Ishikawa (cell line): ENCODE measurements at regions not wholly inside any gene's neighbourhood (a gene's known extent, or its start where the extent isn't known, plus 50 kb on each side); places are given as distances from the start of the nearest gene placed in this dataset.

Experiments used
- CEBPB ChIP-seq: IDR thresholded peaks from 2 replicates; pipeline ENCODE4 v1.6.1; 2012
- CREB1 ChIP-seq: IDR thresholded peaks from 2 replicates; pipeline ENCODE4 v1.6.1; 2012; ENCODE audit warnings: low read depth
- EGR1 ChIP-seq: IDR thresholded peaks from 2 replicates; pipeline ENCODE4 v1.6.1; 2012
- EP300 ChIP-seq: IDR thresholded peaks from 2 replicates; pipeline ENCODE4 v1.6.1; 2012; ENCODE audit warnings: borderline replicate concordance
- FOXM1 ChIP-seq: IDR thresholded peaks from 2 replicates; pipeline ENCODE4 v1.6.1; 2012; ENCODE audit warnings: low read depth, borderline replicate concordance
- MAX ChIP-seq: IDR thresholded peaks from 2 replicates; pipeline ENCODE4 v1.6.1; 2012
- NFIC ChIP-seq: IDR thresholded peaks from 2 replicates; pipeline ENCODE4 v1.6.1; 2012
- RAD21 ChIP-seq: IDR thresholded peaks from 2 replicates; pipeline ENCODE4 v1.6.1; 2012; ENCODE audit warnings: low read depth
- REST ChIP-seq: IDR thresholded peaks from 2 replicates; pipeline ENCODE4 v1.6.1; 2012; ENCODE audit warnings: low read depth, mild to moderate bottlenecking
- TAF1 ChIP-seq: IDR thresholded peaks from 2 replicates; pipeline ENCODE4 v1.6.1; 2012; ENCODE audit warnings: low read depth, mild to moderate bottlenecking
- TCF12 ChIP-seq: IDR thresholded peaks from 2 replicates; pipeline ENCODE4 v1.6.1; 2012; ENCODE audit warnings: low read depth
- TEAD4 ChIP-seq: IDR thresholded peaks from 2 replicates; pipeline ENCODE4 v1.6.1; 2012
- USF1 ChIP-seq: IDR thresholded peaks from 2 replicates; pipeline ENCODE4 v1.6.1; 2012
- YY1 ChIP-seq: IDR thresholded peaks from 2 replicates; pipeline ENCODE4 v1.6.1; 2012; ENCODE audit warnings: low read depth
- ZBTB7A ChIP-seq: IDR thresholded peaks from 2 replicates; pipeline ENCODE4 v1.6.1; 2012; ENCODE audit warnings: low read depth

- no peak for TF ChIP-seq CEBPB
- TF ChIP-seq TCF12 = no peak
These were observed 90.7 kb upstream of the PTCH1 start for GRCh38 chr9:95607507-95607906.

- TF ChIP-seq EP300 (no peak), EGR1 (no peak), ZBTB7A (no peak), CEBPB (no peak), FOXM1 (no peak), NFIC (no peak), USF1 (no peak)
These were observed 89.9 kb upstream of the PTCH1 start for GRCh38 chr9:95606489-95607350.

DNA sequence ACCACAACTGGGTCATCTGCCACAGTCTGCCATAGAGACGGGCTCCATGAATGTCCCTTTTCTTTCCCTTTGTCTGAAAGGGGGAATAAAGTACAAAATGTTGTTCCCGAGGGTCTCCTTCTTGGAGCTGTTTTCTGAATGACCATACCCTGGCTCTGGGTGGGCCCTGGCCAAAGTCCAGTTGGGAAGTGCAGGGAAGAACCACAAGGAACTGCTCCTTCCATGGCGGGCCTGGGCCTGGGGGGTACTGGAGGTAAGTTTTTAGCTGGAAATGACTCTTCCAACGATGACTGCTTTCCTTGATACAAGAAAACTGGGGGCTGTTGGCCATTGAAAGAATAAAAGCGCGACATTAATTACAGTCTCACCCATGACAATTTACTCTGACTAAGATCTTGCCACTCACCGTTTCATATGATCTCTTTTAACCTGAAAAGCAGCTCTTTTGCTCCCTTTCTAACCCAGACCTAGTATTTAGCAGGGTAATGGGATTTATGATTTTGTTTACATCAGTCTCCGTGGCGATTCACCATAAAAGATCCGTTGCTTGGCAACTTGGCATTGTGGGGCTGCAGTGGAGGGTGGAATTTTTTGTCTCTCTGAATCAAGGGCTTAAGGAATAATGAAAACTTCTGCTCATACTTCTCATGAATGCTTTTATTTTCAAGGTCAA lies 89.2 kb upstream of the PTCH1 start:
- no peak for TF ChIP-seq TAF1
- no peak for TF ChIP-seq ZBTB7A
- TF ChIP-seq RAD21 = no peak
- no peak for TF ChIP-seq TCF12
- no peak for TF ChIP-seq EP300
- no peak for TF ChIP-seq CREB1
- TF ChIP-seq YY1 = no peak
- TF ChIP-seq REST = no peak
- no peak for TF ChIP-seq USF1
- TF ChIP-seq CEBPB = no peak
- TF ChIP-seq MAX = no peak
- TF ChIP-seq NFIC = no peak
- TF ChIP-seq TEAD4 = no peak
- TF ChIP-seq FOXM1 = no peak
- no peak for TF ChIP-seq EGR1

DNA sequence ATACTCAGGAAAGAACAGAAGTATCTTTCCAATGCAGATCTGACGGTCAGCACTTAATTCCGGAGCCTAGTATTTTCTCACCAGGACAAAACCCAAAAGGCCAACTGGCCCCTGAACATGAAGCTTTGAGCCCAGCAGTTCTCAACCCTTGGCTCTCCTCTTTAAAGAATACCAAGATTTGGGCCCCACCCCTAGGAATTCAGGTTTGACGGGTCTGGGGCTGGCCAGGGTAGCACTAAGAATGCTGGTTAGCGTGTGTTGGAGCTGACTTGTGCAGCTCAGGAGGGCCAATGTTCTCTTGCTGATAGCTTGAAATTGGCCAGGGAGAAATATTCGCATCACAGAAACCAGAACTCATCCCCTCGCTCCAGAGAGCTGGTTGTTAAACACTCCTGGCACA lies 88.3 kb upstream of the PTCH1 start:
- TF ChIP-seq TEAD4 = peak; percentile 77
- no peak for TF ChIP-seq EGR1
- no peak for TF ChIP-seq TCF12
- no peak for TF ChIP-seq EP300

DNA sequence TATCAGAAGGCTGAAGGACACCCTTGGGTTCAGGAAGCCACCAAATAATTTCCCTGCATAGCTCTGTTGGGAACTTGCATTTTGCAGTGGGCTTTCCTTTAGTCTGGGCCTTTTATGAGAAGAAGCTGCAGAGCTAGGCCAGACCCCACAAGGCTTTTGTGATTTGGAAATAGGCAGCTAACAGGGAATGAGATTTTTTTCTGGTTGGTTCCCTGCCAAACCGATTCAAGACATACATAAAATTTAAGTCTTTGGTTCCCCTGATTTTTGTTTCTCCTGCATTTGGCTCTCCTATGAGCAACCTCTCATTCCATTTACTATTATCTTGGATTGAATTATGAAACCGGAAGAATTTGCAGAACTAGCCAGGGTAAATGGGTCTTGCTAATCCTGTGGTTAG lies 81.5 kb upstream of the PTCH1 start:
- TF ChIP-seq REST = no peak
- TF ChIP-seq RAD21 = no peak
- TF ChIP-seq EGR1 = no peak

- TF ChIP-seq MAX (no peak), EP300 (no peak), CREB1 (no peak), TCF12 (no peak)
These were observed 79.0 kb upstream of the PTCH1 start for GRCh38 chr9:95595721-95596295.
